ENCODE measurements at regions not wholly inside any gene's neighbourhood (a gene's known extent, or its start where the extent isn't known, plus 50 kb on each side); places are given as distances from the start of the nearest gene placed in this dataset.

- no peak for DNase-seq
These were observed 279.6 kb upstream of the PITRM1 start for GRCh38 chr10:3452173-3452626.

- DNase-seq: no peak
These were observed 279.1 kb upstream of the PITRM1 start for GRCh38 chr10:3451516-3452172.

GRCh38 chr10:3446221-3446620 is 273.6 kb upstream of the PITRM1 start:
- DNase-seq: no peak

- DNase-seq: no peak
These were observed 273.1 kb upstream of the PITRM1 start for GRCh38 chr10:3445648-3446047.

- no peak for DNase-seq
These were observed 269.9 kb upstream of the PITRM1 start for GRCh38 chr10:3442451-3442990.

- no peak for DNase-seq
These were observed 266.6 kb upstream of the PITRM1 start for GRCh38 chr10:3439183-3439582.

- no peak for DNase-seq
These were observed 266.0 kb upstream of the PITRM1 start for GRCh38 chr10:3438606-3439005.

GRCh38 chr10:3435671-3436070 is 263.1 kb upstream of the PITRM1 start:
- DNase-seq: no peak

- DNase-seq: no peak
These were observed 261.4 kb upstream of the PITRM1 start for GRCh38 chr10:3433988-3434387.

GRCh38 chr10:3433131-3433530 is 260.5 kb upstream of the PITRM1 start:
- DNase-seq: no peak

- DNase-seq: no peak
These were observed 259.7 kb upstream of the PITRM1 start for GRCh38 chr10:3432081-3432825.

- no peak for DNase-seq
These were observed 257.9 kb upstream of the PITRM1 start for GRCh38 chr10:3430501-3430900.

GRCh38 chr10:3429676-3430075 is 257.1 kb upstream of the PITRM1 start:
- DNase-seq: no peak

GRCh38 chr10:3428826-3429225 is 256.2 kb upstream of the PITRM1 start:
- no peak for DNase-seq

GRCh38 chr10:3427950-3428354 is 255.4 kb upstream of the PITRM1 start:
- DNase-seq: no peak

- no peak for DNase-seq
These were observed 254.8 kb upstream of the PITRM1 start for GRCh38 chr10:3427347-3427746.

- DNase-seq: no peak
These were observed 253.7 kb upstream of the PITRM1 start for GRCh38 chr10:3426190-3426845.

- DNase-seq: no peak
These were observed 253.1 kb upstream of the PITRM1 start for GRCh38 chr10:3425716-3426115.

- DNase-seq: no peak
These were observed 252.7 kb upstream of the PITRM1 start for GRCh38 chr10:3425261-3425660.

- DNase-seq: no peak
These were observed 251.7 kb upstream of the PITRM1 start for GRCh38 chr10:3424111-3424851.

GRCh38 chr10:3423384-3423783 is 250.8 kb upstream of the PITRM1 start:
- DNase-seq: no peak

- no peak for DNase-seq
These were observed 249.7 kb upstream of the PITRM1 start for GRCh38 chr10:3422282-3422681.
